ENCODE measurements at regions not wholly inside any gene's neighbourhood (a gene's known extent, or its start where the extent isn't known, plus 50 kb on each side); places are given as distances from the start of the nearest gene placed in this dataset.

GRCh38 chr5:167899490-167900070 is 391.9 kb upstream of the WWC1 start:
- no peak for TF ChIP-seq CTCF (IDR thresholded peaks at IDR 0.05)
- no peak overlapping the region for H3K4me3 ChIP-seq
- no peak overlapping the region for H3K27ac ChIP-seq
- DNase-seq (ENCODE audit: low spot score): no peak

- H3K4me3 ChIP-seq: no peak overlapping the region
- no peak overlapping the region for H3K27ac ChIP-seq
- DNase-seq (ENCODE audit: low spot score): no peak
- TF ChIP-seq CTCF (IDR thresholded peaks at IDR 0.05): no peak
These were observed 391.0 kb upstream of the WWC1 start for GRCh38 chr5:167900340-167900935.

GRCh38 chr5:167902298-167902697 is 389.1 kb upstream of the WWC1 start:
- H3K27ac ChIP-seq: no peak overlapping the region
- DNase-seq (ENCODE audit: low spot score): no peak
- no peak overlapping the region for H3K4me3 ChIP-seq
- no peak for TF ChIP-seq CTCF (IDR thresholded peaks at IDR 0.05)

GRCh38 chr5:167903243-167903642 is 388.2 kb upstream of the WWC1 start:
- no peak for DNase-seq (ENCODE audit: low spot score)
- TF ChIP-seq CTCF (IDR thresholded peaks at IDR 0.05): no peak
- Histone ChIP-seq H3K4me3 (no peak overlapping the region), H3K27ac (no peak overlapping the region)

- no peak for DNase-seq (ENCODE audit: low spot score)
- Histone ChIP-seq H3K27ac (no peak overlapping the region), H3K4me3 (no peak overlapping the region)
- no peak for TF ChIP-seq CTCF (IDR thresholded peaks at IDR 0.05)
These were observed 387.8 kb upstream of the WWC1 start for GRCh38 chr5:167903659-167904058.

- no peak overlapping the region for H3K27ac ChIP-seq
- TF ChIP-seq CTCF (IDR thresholded peaks at IDR 0.05): no peak
- H3K4me3 ChIP-seq: no peak overlapping the region
- no peak for DNase-seq (ENCODE audit: low spot score)
These were observed 385.3 kb upstream of the WWC1 start for GRCh38 chr5:167905919-167906853.
